HG03558 (cell line): ENCODE measurements at regions not wholly inside any gene's neighbourhood (a gene's known extent, or its start where the extent isn't known, plus 50 kb on each side); places are given as distances from the start of the nearest gene placed in this dataset.

Source experiments
- ATAC-seq: cut with Tn5 transposase; IDR thresholded peaks from one replicate; pipeline ENCODE4 v1.9.1; 2021; ENCODE audit warnings: moderate number of reproducible peaks; ENCODE audit not compliant: unreplicated experiment; ENCODE audit errors: extremely low read depth

DNA sequence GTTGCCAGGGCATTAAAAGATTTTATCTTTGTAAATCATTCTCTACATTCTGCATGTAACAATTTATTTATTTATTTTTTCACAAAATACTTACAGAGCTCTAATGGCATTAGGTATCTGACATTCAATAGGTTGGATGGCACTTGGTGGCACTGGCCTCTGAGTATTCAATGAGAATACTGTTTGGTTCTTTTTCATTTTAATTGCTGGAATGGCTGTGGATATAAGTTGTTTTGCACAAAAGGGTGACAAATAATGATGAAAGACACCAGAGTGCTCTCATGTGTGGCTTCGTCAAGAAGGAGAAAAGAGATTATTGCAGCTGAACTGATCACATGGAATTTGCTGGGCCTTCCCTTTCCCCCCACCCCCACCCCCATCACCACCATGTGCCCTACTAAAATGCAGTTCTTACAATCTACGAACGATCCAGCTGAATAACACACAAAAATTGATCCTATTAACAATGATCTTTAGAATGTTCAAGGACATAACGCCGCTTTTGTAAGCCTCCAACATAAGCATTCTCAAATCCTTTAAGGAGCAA lies 195.2 kb upstream of the POU3F2 start:
- no peak for ATAC-seq

DNA sequence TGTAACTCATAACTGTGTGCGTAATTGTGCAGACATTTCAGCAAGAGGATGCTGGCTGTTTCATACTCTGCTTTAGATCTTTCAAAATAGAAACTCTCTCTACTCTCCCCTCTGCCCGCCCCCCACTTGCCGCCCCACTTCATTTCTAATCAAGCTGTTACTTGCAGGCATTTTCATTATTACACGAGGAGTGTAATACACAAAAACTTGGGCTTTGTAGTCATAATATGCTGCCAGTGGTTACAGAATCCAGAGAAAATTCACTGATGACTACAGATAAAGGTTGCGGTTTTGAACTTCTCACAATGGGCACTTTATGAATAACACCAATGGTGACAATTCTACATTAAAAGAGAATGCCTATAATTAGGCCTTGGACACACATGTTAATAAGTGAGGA lies 194.0 kb upstream of the POU3F2 start:
- ATAC-seq: no peak

DNA sequence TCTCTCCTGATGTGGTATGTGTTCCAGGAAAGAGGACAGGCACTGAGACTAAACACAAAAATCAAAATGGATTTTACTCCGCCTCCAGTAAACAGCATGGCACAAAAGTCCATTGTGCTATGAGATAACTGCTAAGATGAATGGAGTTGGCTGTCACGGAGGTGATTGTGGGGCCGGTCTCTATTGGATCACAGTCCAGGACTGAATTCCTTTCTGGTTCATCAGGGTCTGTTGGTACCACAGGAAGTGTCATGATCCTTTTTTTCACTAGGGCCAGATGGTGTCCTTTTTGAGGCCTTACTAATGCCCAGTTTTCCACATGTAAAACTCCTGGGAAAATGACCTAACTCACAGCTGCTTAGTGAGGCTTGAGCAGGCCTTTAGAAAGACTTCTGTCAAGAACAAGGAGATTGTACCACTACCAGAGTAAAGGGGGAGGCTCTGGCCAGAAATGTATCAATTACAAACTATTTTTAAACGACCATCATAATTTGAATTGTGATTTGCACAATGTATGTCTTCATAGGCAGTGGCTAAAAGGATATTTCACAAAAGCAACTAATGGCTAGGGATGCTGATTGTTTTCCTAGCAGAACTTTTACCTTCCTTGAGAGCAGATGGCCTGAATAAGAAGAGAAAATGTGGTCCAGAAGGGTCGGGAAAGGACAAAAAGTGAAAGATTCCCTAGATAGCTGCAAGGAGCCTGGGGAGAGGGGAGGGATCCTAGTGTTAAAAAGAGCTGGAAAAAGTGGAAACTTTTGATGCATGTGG lies 192.2 kb upstream of the POU3F2 start:
- no peak for ATAC-seq

GRCh38 chr6:98644063-98644462 lies 190.3 kb upstream of the POU3F2 start:
- no peak for ATAC-seq

- no peak for ATAC-seq
These were observed 186.0 kb upstream of the POU3F2 start for GRCh38 chr6:98648211-98648914.

- no peak for ATAC-seq
These were observed 183.4 kb upstream of the POU3F2 start for GRCh38 chr6:98650941-98651340.

DNA sequence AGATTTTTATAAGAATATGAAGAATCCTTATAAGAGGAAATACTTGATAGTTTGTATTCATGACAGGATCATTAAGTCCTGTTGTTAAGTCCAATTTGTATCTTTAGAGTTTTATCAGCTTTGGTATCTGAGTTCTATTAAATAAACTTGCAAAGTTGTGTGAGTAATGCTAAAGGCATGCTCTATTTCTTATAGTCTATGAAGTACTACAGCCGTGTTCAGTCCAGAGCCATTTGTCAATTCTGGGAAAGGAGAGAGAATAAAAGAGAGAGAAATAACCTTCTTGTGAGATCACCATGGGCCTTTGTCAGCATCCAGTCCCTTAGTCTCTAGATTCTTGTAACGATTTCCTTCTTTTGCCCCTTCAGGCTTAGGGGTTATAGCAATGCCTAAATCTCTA lies 181.2 kb upstream of the POU3F2 start:
- ATAC-seq: no peak

DNA sequence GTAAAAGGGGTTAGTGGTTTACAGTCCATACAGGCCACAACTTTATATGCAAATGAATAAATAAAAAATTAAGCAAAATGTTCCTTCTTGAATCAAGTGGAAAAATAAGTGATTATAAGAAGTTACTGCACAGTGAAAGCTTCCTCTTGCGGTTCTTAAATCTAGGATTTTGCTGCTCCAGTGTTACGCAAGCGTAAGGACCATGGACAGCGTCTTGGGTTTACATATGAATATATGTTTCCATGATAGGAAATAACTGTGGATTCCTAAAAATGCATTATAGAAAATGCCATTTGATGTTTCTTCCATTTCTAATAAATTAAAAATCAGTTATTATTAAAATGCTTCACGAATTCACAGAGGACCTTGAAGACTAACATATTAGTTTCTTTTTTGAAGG lies 176.6 kb upstream of the POU3F2 start:
- ATAC-seq: no peak

DNA sequence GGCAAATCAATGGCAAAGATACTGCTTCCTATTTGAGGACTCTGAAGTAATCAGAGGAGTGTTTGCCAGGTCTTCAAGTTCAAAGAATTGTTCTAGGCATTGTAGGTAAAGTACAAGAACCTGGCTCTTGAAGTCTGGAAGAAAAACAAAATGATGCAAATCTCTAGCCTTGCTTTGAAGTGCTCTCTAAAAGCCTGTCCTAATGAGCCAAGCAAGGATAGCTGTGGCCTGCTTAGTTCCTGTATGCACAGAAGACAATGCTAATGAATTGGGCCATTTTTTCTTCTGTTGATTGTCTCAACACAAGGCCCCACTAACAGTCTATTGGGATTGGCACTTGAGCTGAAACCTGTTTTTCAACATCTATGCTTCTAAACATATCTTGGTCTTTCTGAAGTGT lies 165.0 kb upstream of the POU3F2 start:
- no peak for ATAC-seq

DNA sequence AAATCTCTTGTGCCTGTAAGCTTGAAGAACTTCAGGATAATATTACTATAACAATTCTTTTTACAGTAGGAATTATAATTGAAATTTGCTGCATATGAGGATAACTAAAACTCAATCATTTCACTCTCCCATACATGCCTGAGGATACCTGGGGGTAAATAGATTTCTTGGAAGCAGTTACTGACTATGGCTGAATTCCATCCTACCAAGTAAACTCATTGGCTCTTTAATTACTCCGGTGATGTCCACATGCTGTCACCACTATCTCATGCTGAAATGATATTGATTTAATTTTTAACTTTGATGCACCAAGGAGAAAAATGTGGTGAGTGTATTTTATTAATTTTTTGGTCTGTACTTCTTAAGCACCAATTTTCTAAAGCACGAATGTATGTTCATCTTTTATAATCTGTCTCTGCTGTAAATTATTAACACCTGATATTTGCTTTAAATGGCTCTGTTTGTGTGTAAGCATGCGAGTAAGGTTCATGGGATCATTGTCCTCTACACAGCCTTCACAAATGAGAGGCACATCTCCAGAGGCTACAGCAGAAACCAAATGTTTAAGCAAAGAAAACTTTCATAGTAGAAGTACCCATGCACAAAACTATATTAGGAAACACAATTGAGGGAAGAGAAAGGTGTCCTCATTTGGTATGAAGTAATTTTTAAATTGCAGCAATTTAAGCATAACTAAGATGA lies 164.2 kb upstream of the POU3F2 start:
- no peak for ATAC-seq

DNA sequence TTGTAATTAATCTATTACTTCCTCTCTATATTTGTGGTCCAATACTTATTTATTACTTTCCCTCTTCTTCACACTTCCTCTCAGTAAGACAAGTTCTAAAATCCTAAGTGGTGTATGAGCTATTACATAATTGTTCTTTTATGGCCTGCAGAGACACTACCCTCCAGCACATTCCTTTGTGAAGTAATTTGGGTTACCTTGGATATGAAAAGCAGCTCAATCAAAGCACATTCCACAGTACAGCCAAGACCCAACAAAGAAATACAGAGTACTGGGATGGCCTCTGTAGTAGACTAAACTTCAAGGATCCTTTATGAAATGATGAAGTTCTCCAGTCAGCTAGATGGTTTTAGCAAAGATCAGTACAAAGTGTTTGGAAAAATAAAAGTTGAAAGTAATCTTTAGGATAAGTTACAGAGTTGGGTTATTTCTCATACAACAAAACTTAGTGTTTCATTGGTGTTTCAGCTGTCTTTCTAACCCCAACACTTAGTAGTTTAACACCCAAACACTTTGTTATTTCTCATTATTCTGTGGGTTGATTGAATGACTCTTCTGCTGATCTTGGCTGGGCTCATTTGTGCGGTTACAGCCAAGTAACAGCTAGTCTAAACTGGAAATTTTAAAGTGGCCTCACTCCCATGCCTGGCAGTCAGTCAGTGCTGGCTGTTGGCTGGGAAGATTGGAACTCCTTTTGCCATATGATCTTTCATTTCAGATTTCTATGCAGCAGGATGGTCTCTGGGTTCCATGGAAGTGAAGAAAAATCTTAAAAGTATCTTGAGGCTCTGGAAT lies 161.5 kb upstream of the POU3F2 start:
- ATAC-seq: no peak

- ATAC-seq: no peak
These were observed 155.9 kb upstream of the POU3F2 start for GRCh38 chr6:98678481-98678880.

- ATAC-seq: no peak
These were observed 148.3 kb upstream of the POU3F2 start for GRCh38 chr6:98686008-98686601.

DNA sequence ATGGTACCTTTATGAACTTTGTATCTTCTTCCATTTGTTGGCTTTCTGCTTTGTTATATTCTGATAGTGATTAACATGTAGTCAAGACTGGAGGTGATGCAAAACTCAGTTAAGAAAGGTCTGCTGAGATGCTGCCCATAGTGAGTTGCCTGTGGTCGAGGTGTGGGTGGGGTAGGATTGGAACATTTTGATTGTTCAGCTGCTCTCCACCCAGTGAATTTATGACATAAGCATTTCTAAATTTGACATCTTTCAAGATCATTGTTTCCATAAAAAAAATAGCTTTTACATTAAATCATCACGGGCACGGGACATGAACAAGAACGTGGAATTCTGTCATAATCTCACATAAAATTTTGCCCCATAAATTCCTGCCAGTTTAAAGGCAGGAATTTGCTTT lies 146.6 kb upstream of the POU3F2 start:
- no peak for ATAC-seq

DNA sequence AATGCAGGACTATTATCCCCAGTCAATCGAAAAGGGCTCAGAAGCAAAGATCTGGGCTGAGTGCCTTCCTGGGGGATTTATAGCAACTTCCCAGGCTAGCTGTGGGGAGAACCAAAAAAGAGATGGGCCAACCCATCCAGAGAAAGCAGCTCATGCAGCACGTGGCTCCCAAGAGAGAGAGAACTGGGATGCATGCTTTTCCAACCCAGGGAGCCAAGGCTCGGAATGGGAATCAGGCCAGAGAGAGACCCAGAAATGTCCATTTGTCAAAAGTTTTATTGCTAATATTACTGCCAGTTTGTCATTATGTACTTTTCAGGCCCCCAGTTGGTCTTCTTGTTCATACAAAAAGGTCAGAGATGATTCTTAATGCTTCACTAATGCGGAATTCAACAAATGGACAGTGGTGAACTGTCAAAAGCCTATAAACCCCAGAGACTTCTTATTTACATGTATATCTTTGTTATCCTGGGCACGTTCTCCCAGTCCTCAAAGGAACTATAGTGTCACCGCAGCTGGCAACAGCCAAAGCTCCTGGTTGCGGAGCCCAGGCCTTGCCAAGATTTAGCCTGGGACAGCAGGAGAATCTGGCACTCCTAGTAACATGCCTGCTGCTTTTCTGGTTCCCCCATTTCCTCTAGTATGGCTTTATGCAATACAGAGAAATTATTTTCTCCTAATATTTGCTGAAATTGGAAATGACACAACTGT lies 139.1 kb upstream of the POU3F2 start:
- ATAC-seq: no peak

DNA sequence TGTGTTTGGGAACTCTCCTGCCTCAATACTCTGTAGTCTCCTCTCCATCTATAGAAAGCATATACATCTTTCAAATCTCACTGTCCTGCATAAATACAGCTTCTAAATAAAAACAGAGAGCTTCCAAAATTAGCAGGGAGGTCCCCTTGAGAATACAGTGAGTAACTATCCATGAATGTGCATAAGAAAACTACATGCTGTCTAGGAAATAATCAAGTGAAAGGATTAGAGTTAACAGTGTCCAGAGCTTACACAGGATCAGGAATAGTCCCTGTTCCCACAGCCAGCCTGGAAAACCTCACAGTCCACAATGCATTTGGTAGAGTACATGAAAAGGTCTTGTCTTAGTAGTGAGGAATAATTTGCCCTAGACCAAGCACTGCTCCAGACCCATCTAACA lies 123.0 kb upstream of the POU3F2 start:
- ATAC-seq: no peak

DNA sequence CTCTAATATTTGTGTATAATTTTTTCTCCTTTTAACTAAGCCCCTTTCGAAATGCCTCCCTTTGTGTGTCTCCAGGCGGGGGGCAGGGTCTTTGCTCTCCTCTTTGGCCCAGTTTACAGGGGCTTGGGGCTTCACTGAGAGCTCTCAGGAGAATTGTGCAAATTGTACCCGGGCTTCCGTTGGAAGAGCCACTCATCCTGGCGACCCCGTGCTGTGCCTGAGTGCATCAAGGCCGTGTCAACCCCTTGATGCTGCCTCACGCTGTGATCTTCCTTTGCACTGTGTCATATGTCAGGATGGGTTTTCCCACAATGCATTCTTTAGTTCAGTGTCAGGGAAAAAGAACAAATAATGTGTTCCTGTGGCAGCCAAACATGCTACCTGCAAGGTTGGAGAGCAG lies 118.0 kb upstream of the POU3F2 start:
- ATAC-seq: no peak

- ATAC-seq: no peak
These were observed 117.0 kb upstream of the POU3F2 start for GRCh38 chr6:98717322-98717877.

DNA sequence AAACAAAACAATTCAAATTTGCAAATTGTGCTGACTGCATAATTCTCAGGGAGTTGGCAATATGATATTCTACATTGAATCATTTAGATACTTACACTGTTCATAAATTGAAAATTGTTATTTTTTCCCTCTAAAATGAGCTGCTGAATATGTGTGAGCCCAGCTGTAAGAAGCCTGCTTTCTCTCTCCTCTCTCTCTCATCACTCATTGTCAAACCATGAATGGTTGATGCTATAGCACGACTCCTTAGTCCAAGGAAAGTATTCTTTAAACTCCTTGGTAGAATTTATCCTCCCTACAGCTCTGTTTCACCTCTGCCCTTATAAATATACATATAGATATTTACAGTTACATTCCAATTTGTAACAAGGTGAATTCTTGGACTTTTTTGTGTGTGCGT lies 116.4 kb upstream of the POU3F2 start:
- ATAC-seq: no peak
